Muscle layer of colon (tissue), 2 donors: ENCODE measurements at regions not wholly inside any gene's neighbourhood (a gene's known extent, or its start where the extent isn't known, plus 50 kb on each side); places are given as distances from the start of the nearest gene placed in this dataset.

Source experiments
- H3K27ac ChIP-seq: one replicate; pipeline ENCODE4 v1.7.0; 2013; ENCODE audit warnings: low read depth, mild to moderate bottlenecking, low read length, moderate library complexity
- H3K27me3 ChIP-seq, 2 donors: one replicate each; pipeline ENCODE4 v1.7.0; 2013; ENCODE audit warnings: low read length in 2 of 2, mild to moderate bottlenecking in 2 of 2; ENCODE audit not compliant: insufficient read depth in 2 of 2, control insufficient read depth in 1 of 2
- H3K36me3 ChIP-seq: one replicate; pipeline ENCODE4 v1.7.0; 2013; ENCODE audit warnings: mild to moderate bottlenecking, low read length; ENCODE audit not compliant: insufficient read depth
- H3K4me1 ChIP-seq: one replicate; pipeline ENCODE4 v1.7.0; 2013; ENCODE audit warnings: mild to moderate bottlenecking, low read length; ENCODE audit not compliant: insufficient read depth
- H3K4me3 ChIP-seq, 2 donors: one replicate each; pipeline ENCODE4 v1.7.0; 2013; ENCODE audit warnings: low read length in 2 of 2, low read depth in 1 of 2, mild to moderate bottlenecking in 1 of 2, moderate library complexity in 1 of 2
- H3K9ac ChIP-seq: one replicate; pipeline ENCODE4 v1.7.0; 2013; ENCODE audit warnings: low read length
- H3K9me3 ChIP-seq: one replicate; pipeline ENCODE4 v1.7.0; 2013; ENCODE audit warnings: mild to moderate bottlenecking, low read length
- donor health status: abdominal sarcoma.
- donor health status: Adenocarcinoma of cecum.

DNA sequence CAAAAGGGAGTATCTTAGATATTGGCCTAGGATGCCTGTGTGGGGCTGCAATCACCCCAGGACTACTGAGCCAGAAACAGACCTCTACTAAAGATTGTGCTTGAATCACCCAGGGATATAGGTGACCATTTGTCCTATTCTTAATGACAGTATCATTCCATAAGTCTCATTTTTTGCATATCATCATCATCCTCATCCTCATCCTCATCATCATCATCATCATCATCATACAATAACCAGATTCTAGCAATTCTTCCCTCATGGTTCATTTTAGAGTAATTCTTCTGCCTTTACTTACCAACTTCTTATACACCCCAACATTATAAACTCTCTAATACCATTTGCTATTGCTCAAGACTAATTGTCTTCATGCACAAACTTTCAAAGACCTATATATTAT is 226.6 kb downstream of the B3GLCT start:
- H3K9me3 ChIP-seq, result no peaks in the 10 kb centered on the region
- H3K36me3 ChIP-seq, result no peaks in the 10 kb centered on the region
- H3K4me3 ChIP-seq, result no peak overlapping the region
- H3K27me3 ChIP-seq, result peaks cover 0 to 3% of the 10 kb centered on the region in 2 donors
- no peak overlapping the region for H3K9ac ChIP-seq
- H3K27ac ChIP-seq, result no peak overlapping the region
- no peaks in the 10 kb centered on the region for H3K4me1 ChIP-seq

- Histone ChIP-seq H3K4me3 (no peak overlapping the region), H3K9me3 (no peaks in the 10 kb centered on the region)
Observed at GRCh38 chr13:31427151-31428100, 227.7 kb downstream of the B3GLCT start.

DNA sequence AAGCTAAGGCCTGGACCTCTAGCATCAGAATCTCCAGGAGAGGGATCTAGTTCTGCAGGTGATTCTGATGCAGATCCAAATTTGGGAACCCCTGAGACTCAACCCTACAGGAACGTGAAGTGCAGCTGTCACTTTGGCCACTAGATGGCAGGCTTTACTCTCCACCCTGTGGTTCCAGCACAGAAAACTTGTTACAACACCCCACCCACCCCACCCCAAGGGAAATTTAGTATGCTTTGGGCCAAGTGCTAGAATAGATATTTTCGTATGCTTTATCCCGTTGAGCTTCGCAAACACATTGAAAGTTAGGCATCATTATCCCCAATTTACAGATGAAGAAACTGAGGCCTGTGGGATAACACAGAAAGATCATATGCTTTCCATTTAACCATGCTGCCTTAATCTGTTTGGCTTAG is 232.0 kb downstream of the B3GLCT start:
- no peaks in the 10 kb centered on the region for H3K27me3 ChIP-seq
- H3K9me3 ChIP-seq, result no peaks in the 10 kb centered on the region
- no peak overlapping the region for H3K27ac ChIP-seq
- H3K36me3 ChIP-seq, result no peaks in the 10 kb centered on the region
- no peak overlapping the region for H3K9ac ChIP-seq
- no peak overlapping the region for H3K4me3 ChIP-seq
- no peaks in the 10 kb centered on the region for H3K4me1 ChIP-seq

More at GRCh38 chr13:31427151-31428100, 227.7 kb downstream of the B3GLCT start:
- Histone ChIP-seq H3K9ac (no peak overlapping the region), H3K36me3 (no peaks in the 10 kb centered on the region), H3K27me3 (peaks cover 0 to 3% of the 10 kb centered on the region in 2 donors), H3K27ac (no peak overlapping the region), H3K4me1 (no peaks in the 10 kb centered on the region)

DNA sequence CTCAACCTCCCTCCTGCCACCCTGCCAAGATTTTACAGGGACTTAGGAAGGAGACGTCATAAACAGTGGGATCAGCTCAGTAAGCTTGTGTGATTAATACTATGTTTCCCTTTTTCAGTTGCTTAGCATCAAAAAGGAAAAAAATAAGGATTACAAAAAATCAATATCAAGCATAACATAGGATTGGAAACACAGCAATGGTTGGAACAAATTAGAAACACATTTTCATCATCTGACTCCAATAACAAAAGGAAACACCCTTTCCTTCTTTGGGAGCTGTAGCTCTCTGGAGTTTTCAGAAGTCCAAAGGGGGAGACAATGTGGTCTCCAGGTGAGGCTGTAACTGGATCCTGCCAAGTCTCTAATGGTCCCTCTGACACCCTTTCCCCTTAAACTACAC is 233.4 kb downstream of the B3GLCT start:
- no peaks in the 10 kb centered on the region for H3K27me3 ChIP-seq
- no peak overlapping the region for H3K27ac ChIP-seq
- no peak overlapping the region for H3K9ac ChIP-seq
- no peak overlapping the region for H3K4me3 ChIP-seq
- H3K4me1 ChIP-seq, result no peaks in the 10 kb centered on the region
- H3K36me3 ChIP-seq, result no peaks in the 10 kb centered on the region
- H3K9me3 ChIP-seq, result no peaks in the 10 kb centered on the region

- Histone ChIP-seq H3K4me3 (no peak overlapping the region), H3K4me1 (no peaks in the 10 kb centered on the region), H3K27ac (no peak overlapping the region), H3K9ac (no peak overlapping the region), H3K9me3 (no peaks in the 10 kb centered on the region), H3K36me3 (no peaks in the 10 kb centered on the region), H3K27me3 (no peaks in the 10 kb centered on the region)
Observed at GRCh38 chr13:31433746-31434145, 234.0 kb downstream of the B3GLCT start.

- Histone ChIP-seq H3K27me3 (no peaks in the 10 kb centered on the region), H3K27ac (no peak overlapping the region), H3K9me3 (no peaks in the 10 kb centered on the region), H3K4me1 (no peaks in the 10 kb centered on the region), H3K4me3 (no peak overlapping the region), H3K36me3 (no peaks in the 10 kb centered on the region), H3K9ac (no peak overlapping the region)
Observed at GRCh38 chr13:31434613-31435012, 234.8 kb downstream of the B3GLCT start.

- Histone ChIP-seq H3K27me3 (no peaks in the 10 kb centered on the region), H3K4me1 (peaks cover 4% of the 10 kb centered on the region), H3K36me3 (no peaks in the 10 kb centered on the region), H3K9ac (no peak overlapping the region), H3K4me3 (no peak overlapping the region), H3K9me3 (no peaks in the 10 kb centered on the region), H3K27ac (no peak overlapping the region)
Observed at GRCh38 chr13:31435536-31435935, 235.8 kb downstream of the B3GLCT start.

DNA sequence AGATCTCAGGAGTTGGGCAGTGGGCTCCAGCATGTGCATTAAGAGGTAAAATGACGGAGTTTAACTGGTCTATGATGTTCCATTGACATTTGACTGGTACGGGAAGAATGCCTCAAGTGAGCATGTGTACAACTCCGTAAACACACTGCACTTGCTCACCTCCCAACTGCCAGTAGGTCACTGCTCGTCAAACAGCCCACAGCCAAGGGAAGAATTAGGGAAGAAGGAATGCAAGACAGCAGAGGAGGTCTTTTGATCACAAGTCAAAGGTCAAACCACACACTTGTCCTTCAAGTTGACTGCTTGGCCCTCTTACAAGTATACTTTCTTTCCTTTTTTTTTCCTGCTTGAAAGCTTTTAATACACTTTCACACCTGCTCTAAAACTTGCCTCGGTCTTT is 236.7 kb downstream of the B3GLCT start:
- Histone ChIP-seq H3K27me3 (no peaks in the 10 kb centered on the region), H3K4me3 (no peak overlapping the region), H3K4me1 (peaks cover 4% of the 10 kb centered on the region), H3K9ac (no peak overlapping the region), H3K9me3 (no peaks in the 10 kb centered on the region), H3K36me3 (no peaks in the 10 kb centered on the region), H3K27ac (no peak overlapping the region)

GRCh38 chr13:31437975-31438374 is 238.2 kb downstream of the B3GLCT start:
- H3K9ac ChIP-seq, result no peak overlapping the region
- H3K4me1 ChIP-seq, result peaks cover 4% of the 10 kb centered on the region
- H3K4me3 ChIP-seq, result no peak overlapping the region
- no peak overlapping the region for H3K27ac ChIP-seq
- no peaks in the 10 kb centered on the region for H3K9me3 ChIP-seq
- H3K36me3 ChIP-seq, result no peaks in the 10 kb centered on the region
- no peaks in the 10 kb centered on the region for H3K27me3 ChIP-seq

DNA sequence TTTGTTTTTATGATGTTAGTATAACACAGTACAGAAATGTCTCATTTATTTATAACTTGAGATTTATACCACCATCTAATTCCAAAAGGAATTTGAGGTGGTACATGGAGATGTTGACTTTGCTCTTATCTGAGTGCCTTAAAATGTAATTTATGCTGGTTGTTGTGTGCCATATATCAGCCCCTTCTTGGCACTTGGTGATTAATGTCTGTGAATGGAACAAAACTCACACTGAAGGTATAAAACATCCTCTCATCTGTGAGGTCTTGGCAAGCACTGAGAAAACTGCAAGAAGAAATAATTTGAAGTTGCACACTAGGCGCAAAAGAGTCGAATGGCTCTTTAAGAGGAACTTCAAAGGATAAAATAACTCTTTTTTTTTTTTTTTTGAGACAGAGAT is 240.4 kb downstream of the B3GLCT start:
- Histone ChIP-seq H3K9me3 (no peaks in the 10 kb centered on the region), H3K4me3 (no peak overlapping the region), H3K27ac (no peak overlapping the region), H3K9ac (no peak overlapping the region), H3K27me3 (no peaks in the 10 kb centered on the region), H3K4me1 (peaks cover 4% of the 10 kb centered on the region), H3K36me3 (no peaks in the 10 kb centered on the region)

- peaks cover 4% of the 10 kb centered on the region for H3K4me1 ChIP-seq
- H3K27ac ChIP-seq, result no peak overlapping the region
- H3K36me3 ChIP-seq, result no peaks in the 10 kb centered on the region
- no peaks in the 10 kb centered on the region for H3K9me3 ChIP-seq
- no peak overlapping the region for H3K4me3 ChIP-seq
- no peak overlapping the region for H3K9ac ChIP-seq
- H3K27me3 ChIP-seq, result no peaks in the 10 kb centered on the region
Observed at GRCh38 chr13:31441800-31442510, 242.2 kb downstream of the B3GLCT start.
